ENCODE measurements at regions not wholly inside any gene's neighbourhood (a gene's known extent, or its start where the extent isn't known, plus 50 kb on each side); places are given as distances from the start of the nearest gene placed in this dataset.
A peak's percentile ranks its signal among the peaks of the same experiment; 100 is the strongest.

DNA sequence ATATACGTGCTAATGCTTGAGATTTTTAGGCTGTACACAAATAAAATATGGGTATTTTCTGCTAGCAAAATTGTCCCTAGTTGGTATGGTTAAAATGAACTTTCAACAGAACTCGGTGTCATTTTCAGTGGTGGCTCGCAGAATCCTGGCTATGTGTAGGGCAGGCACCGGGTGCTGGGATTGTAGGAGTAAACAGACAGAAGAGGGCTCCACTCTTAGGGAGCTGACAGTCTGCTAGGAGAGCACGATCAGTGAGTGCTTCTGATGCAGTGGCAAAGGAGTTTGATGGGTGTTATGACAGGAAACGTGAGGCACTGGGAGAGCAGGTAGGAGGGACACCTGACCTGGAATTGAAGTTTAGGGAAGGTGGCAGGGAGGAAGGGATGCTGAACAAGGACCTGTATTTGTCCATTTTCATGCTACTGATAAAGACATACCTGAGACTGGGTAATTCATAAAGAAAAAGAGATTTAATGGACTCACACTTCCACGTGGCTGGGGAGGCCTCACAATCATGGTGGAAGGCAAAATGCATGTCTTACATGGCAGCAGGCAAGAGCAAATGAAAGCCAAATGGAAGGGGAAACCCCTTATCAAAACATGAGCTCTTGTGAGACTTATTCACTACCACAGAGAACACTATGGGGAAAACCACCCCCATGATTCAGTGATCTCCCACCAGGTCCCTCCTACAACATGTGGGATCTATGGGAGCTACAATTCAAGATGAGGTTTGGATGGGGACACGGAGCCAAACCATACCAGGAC lies 105.4 kb upstream of the LCLAT1 start:
- DNase-seq = no peak

DNA sequence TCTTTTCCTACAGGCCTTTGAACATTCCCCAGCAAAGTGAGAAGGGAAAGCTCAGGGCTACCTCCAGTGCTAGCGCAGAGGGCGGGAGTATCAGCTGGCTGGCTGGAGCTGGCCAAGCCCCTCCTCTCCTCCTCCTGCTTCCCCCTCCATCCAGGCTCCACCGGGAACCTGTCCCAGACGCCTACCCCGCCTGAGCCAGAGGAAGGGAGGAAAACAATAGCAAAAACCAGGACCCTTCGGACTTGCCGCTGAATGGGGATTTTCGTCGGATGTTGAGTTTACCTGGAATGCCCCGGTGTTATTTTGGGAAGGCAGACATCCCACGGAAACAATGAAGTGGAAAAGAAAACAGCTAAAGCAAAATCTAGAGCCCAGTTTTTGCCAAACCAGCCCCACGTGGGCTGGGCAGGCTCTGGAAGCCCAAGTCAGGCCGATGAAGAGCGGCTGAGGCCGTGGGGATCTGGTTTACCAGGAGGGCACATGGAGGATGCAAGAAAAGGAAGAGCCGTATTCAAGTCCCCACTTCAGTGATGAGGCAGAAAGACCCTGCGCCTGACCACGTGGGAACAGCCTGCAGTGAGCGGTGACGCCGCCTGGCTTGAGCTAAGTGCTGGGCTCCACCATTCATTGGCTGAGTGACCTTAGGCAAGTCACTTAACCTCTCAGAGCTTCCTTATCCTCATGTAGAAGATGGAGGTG lies 100.4 kb upstream of the LCLAT1 start:
- DNase-seq = no peak

DNA sequence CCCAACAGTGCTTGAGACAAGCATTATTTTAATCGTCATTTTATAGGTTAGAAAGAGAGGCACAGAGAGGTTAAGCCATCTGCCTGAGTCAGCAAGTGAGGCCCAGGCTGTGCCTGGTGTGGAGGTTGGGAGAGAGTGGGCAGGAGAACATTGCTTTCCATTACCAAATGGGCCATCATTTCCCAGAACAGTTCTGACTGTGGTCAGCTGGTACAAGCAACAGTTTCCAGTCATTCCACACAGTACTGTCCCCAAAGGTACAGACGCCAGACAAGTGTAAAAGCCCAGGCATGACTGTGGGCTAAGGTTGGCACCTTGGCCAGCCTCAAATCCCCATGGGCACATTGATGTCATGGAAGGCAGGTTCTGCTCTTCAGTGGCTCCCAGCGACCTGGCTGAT lies 98.2 kb upstream of the LCLAT1 start:
- DNase-seq = no peak

DNA sequence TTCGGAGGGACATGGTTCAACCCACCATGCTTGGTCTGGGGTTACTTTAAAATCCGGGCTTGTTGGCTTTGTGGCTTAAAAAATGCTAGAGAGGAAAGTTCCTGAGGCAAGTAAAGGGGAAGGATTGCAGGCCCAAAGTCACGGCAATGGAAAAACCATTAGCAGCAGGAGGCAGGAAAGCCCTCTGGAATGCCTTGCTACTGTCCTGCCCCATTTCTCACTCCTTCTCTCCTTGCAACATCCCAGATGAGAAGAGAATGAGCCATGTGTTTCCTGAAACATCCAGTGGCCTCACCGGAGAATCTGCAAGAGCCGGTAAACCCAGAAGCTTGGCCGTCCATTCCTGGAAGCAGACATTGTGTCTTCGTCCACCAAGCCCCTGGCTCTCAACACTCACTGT lies 97.4 kb upstream of the LCLAT1 start:
- no peak for DNase-seq

DNA sequence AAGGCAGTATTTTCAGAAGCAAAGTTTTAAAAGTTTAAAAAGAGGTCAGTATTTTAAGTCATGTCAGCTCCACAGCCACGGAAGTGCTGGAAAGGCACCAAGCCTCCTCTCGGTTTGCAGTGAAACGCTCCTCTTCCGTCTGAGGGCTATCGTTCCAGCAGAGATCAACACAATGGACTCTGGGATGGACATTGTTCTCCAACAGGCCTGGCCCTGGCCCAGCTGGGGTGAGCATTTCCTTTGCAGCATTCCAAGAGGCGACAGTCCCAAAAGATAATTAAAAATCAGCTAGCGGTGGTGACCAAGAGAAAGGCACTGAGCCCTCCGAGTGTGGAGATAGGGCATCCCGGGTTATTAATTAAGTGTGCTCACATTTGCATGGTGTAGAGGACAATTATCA lies 95.9 kb upstream of the LCLAT1 start:
- DNase-seq = no peak

DNA sequence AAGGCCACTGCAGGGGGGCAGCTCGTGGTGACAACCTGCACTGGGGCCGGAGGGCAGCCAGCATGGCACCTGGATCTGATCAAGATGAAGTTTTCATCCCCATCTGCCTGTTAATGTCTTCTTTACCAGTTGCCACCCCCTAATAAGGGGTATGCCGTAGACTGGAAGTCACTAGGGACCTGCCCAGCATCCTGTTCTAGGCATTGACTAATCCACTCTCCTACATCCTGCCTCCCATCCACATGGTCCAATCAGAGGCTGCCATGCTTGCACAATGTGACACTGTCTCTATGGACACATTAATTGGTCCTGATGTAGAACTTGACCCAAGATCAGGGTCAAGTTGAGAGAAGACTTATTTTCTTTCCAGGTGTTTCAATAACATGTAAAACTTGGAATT lies 95.1 kb upstream of the LCLAT1 start:
- DNase-seq = no peak

DNA sequence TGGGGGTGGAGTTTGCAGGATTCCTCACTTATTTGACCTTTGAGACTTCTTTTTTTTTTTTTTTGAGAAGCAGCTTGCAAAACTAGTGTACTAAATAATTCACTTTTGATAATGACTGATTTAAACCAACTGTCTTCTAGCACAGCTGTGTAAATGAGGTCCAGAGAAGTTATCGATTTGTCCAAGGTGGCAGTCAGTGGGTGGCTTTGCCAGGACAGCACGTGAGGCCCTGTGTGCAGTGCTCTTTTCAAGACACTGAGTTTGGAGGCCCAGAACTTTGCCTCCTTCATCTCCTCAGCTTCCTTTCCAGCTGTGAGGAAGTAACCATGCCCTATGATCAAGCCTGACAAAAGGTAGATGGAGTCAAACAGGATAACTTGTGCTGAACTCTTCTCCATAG lies 92.9 kb upstream of the LCLAT1 start:
- no peak for DNase-seq

DNA sequence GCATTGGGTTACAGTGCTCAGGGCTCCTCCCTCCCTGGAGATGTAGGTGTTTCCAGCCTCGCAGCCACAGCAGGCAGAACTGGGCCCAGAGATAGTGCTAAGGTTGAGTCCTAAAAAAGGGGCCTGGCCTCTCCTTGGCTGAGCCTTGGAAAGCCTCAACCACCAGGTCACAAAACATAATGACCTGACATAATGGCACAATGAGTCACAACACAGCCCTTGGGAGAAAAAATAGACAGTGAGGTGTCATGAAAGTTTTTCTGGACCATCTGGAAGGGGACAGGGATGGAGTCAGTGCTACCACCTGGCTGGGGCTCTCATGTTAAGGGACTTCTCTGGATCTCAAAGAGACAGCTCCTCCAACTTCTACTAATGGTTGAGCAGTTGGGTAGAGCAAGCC lies 92.4 kb upstream of the LCLAT1 start:
- DNase-seq = no peak

DNA sequence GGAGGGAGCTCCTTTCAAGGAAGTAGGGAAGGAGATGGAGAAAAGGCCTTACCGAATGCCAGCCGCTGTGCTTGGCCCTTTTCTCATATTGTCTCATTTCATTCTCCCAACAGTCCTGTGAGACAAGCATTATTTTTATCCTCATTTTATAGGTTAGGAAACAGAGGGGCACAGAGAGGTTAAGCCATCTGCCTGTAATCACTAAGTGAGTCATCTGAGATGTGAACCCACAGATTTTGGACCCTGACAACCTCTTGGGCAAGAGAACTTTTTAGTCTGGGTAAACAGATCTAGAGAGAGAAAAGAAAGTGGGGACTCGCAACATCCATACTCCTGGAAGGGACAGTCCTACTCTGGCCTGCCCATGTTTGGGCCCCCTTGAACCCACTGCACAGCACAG lies 91.7 kb upstream of the LCLAT1 start:
- no peak for DNase-seq

DNA sequence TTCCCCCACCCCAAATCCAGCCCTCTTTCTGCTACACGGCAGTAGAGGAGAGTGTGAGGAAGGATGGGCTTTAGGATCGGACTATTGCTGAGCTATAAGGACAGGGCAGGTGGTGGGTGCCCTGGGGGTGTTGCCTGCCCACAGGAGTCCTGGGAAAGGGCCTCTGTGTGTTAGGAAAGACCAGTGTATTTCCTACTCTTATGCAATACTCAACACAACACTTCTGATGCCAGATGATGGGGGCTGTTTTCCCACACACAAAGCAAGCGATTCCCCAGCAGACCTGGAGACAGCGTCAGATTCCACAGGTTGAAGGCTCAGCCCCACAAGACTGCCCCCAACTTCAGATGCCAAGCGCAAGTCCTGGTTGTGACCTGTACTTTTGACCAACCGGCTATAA lies 91.0 kb upstream of the LCLAT1 start:
- DNase-seq = no peak

DNA sequence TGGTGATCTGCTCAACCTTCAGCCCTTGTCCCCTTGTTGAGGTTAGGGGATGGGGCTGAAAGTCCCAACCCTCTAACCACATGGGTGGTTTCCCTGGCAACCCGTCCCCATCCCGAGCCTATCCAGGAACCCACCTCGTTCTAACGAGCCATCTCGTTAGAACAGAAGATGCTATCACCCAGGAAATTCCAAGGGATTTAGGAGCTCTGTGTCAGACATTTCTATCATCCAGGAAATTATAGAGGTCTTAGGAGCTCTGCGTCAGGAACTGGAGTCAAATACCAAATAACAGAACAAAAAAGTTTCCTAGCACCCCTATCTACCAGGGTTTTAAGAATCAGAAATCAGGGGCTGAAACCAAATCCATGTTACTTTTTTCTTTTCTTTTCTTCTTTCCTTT lies 90.3 kb upstream of the LCLAT1 start:
- DNase-seq = no peak

DNA sequence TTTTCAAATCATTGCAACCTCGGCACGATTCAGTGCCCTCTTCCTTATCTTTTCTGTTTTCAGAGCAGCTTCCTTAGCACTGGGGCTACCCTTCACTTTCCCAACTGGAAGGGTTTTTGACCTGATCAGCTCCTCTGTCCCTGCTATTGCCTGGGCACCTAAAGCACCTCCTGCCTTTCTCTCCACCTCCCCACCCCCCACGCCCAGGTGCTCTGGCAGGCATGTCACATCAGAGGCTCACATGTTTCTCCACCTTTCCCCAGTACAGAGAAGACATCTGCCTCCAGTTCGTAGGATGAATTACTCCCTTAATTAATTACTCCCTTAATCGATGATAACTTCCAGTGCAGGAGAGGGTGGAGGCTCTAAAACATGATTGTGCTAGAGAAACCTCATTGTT lies 88.7 kb upstream of the LCLAT1 start:
- DNase-seq = no peak

DNA sequence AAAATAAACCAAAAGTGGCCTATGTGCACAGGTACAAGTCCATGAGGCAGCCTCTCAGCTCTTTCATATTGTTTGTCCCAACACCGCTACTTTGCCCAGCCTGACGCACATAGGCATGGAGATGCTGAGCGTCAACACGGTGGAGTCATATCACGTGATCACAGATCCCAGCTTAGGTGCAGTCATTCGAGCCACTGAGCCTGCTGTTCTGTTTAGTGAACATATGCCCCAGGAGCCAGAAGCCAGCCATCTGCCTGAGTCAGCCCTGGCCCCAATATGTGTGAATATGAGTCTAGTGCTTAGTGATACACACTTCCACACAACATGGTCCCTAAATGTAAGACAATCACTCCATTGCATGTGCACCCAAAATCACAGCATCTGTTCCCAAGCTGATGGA lies 88.2 kb upstream of the LCLAT1 start:
- DNase-seq = no peak

DNA sequence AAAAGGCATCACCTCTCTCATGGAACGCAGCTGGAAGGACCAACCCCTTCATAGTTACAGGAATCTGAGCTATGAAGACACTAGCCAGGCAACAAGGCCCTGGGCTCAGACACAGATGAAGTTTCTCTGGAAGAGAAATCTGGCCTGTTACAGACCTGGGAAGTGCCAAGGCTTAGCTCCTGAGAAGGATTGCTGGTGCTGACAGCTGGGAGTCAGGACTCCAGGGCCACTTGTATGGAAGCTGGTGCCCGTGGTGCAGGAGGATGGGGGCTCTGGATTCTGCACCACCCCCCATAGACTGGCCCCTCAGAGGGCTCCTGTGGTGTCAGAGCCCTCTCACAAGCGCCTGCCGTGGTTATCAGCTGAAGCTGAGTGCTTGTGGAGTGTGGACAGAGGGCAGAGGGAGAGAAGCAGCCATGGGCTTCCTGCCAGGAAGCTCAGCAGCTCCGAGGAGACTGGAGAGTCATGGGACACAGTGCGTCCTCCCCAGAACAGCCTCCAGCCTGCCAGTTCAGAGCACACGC lies 87.3 kb upstream of the LCLAT1 start:
- DNase-seq = no peak

DNA sequence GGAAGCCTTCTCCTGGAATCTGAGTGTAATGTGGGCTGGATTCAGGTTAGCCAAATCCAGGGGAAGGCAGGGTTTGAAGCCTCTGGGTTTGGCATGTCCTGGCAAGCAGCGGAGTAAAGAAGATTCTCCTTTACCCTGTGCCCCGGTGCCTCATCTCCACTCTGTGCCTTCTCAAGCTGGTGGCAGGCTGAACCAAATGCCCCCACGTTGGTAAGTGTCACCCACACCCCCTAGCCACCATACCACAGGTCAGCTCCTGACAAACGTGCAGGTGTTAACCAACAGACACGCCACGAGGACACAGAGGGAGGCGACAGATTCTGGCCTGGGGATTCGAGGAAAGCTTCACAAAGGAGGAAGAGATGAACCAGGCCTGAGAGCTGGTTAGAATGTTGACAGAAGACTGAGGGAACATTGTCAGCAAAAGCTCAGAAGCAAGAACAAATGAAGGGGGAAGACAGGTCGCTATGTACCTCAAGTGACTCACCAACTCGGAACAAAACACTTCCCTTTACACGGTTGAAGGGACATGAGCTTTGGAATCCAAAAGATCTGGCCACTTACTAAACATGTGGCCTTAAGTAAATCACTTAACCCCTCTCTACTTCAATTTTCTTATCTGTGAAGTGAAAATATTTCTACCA lies 85.2 kb upstream of the LCLAT1 start:
- no peak for DNase-seq

DNA sequence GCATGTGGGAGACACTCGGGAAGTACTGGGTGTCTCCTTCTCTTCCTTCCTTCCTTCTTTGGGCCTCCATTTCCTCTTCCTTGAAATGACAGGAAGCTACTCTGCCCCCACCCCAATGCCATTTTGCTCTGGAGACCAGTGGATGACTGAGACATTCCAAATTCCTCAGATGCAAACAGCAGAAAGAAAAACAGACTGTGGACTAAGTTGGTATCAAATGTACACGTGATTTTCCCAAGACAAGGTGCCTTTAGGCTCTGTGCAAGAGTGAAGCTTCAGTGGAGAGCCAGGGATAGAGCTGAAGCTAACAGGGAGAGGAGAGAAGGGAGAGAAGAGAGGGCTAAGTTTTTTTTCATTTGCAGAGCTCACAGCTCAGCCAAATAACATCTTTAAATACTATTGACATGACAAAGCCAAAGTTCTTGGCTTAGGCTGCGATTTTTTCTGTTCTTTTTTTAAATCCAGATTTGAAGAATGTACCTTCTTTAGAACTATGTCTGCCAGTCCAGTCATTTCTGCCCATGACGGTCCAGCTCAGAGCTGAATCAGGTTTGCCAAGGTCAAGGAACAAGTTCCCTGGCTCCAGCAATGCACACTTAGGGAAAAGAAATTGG lies 84.5 kb upstream of the LCLAT1 start:
- DNase-seq = no peak

DNA sequence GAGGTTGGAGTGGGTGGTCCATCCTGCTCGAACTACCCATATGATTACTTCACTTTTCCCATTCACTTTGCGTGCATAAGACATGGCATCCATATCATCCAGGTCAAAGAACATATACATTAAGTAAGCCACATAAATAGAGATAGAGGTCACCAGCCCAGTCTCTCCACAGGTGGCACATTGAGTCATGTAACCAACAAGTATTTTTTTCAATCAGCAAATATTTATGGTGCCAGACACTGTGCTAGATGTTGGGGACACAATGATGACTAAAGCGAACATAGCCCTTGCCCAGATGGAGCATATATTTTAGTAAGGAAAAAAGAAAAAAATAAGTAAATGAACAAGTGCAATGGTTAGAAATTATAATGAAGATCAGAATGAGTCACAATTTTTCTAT lies 83.6 kb upstream of the LCLAT1 start:
- no peak for DNase-seq

DNA sequence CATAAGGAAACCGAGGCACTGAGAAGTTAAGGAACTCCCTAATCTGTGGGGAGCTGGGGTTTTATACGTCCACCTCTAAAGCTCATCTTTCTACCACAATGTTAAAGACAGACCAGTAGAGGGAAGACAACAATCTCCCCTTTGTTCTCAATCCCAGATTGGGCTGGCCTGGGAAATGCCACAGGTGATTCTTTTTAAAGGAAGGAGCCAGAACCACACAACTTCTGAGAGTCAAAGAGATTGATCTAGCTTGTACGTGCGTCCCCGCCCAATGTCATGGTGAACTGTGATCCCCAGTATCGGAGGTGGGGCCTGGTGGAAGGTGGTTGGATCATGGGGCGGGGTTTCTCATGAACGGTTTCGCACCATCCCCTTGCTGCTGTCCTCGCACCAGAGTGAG lies 81.8 kb upstream of the LCLAT1 start:
- no peak for DNase-seq

DNA sequence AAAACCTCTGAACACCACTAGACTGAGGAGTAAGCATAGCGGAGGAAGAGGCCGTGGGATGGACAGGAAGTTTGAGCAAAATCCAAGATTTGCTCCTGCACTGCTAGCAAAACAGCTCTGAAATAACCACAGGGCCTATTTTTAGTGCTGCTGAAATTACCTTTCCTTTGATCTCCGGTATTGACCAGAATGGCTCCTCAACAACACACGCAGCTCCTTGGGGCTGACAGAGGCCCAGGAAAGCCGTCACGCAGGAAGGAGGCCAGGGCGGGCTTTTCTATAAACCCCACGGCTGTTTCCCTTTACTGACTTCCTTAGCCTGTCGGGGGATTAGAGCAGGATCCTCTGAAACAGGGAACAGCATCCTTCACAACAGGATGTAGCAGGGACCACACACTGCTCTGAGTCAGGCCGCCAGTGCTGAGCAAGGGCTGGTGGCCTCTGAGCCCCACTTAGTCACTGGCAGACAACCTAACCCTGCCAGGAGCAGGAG lies 80.8 kb upstream of the LCLAT1 start:
- peak; percentile 10 for DNase-seq

DNA sequence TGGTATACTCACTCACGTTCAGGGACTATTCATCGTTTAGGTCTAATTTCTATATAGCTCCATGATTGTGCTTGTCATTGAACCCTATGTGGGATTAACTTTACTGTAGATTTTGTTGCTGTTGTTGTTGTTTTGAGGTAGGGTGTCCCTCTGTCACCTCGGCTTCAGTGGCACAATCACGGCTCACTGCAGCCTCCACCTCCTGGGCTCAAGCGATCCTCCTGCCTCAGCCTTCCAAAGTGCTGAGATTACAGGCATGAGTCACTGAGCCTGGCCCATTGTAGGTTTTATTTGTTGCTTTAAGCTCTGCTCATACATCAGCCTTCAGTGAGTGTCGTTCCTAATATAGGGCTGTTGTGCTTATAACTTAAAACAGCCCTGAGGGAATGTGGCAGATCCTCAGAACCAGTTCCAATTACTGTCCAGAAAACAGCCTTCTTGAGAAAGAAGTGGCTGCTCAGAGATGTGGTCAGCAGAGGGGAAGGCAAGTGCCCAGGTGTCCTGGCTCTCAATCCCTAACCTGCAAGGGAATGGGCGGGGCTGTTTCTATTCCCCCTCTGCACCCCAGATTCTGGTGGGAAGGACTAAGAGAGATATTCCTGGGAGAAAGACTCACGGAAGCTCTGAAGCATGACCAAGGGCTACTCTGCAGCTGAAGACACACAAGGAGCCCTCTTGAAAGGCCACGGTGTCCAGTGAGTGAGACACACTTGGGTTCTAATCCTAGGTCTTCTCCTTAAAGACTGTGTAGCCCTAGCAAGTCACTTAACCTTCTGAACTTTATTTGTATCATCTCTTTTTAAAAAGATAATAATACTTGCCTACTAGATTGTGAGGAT lies 79.6 kb upstream of the LCLAT1 start:
- DNase-seq = no peak

DNA sequence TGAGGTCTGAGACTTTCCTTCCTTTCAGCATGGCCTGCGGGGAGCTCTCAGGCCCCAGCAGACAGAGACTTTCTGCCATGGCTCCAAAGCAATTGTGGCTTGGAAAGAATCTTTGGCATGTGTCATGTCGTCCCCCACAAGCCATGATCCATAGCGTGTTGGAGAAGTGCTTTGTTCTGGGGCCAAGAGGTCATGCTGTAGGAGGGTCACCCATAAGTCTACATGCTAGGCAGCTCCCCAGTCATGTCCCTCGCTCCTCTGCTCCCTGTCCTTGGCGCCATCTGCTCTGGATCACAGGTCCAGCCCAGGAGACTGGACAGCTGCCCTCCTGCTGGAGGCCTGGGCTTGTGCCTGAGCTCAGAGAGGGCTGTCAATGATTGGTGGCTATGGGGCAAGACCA lies 78.8 kb upstream of the LCLAT1 start:
- no peak for DNase-seq

DNA sequence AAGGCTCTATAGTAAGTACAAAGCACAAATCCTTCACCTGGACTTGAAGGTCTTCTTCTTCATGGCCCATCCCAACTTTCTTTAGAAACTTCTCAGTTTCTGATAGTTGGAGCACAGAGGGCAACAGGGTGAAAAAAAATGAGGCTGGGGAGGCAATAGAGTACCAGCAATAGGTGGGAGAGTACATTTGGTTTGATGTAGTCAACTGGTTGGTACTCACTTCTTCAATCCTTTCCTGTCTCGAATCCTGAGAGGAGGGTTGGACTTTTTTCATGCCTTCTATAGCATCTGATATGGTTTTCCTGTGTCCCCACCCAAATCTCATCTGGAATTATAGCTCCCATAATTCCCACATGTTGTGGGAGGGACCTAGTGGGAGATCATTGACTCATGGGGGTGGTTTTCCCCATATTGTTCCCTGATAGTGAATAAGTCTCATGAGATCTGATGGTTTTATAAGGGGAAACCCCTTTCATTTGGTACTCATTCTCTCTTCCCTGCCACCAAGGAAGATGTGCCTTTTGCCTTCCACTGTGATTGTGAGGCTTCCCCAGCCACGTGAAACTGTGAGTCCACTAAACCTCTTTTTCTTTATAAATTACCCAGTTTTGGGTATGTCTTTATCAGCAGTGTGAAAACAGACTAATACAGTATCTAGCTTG lies 75.9 kb upstream of the LCLAT1 start:
- DNase-seq = no peak
